Cardiac fibroblast (primary cell): ENCODE measurements at regions not wholly inside any gene's neighbourhood (a gene's known extent, or its start where the extent isn't known, plus 50 kb on each side); places are given as distances from the start of the nearest gene placed in this dataset.
A peak's percentile ranks its signal among the peaks of the same experiment; 100 is the strongest.

Experiments
- DNase-seq, 2 donors: peaks; one replicate each; pipeline versions ENCODE4 v3.0.0 to v3.0.0-alpha.2; 2010; ENCODE audit warnings: low read depth in 2 of 2
- H3K4me3 ChIP-seq, 2 donors: replicated peaks in 1 of 2; 1 replicate in 1 of 2; 2 replicates in 1 of 2; pipeline ENCODE4 v1.5.1; 2011; ENCODE audit warnings: low read depth in 2 of 2, low read length in 2 of 2, mild to moderate bottlenecking in 2 of 2, moderate library complexity in 1 of 2
- CTCF ChIP-seq: IDR thresholded peaks from one replicate; pipeline ENCODE4 v1.5.1; 2011; ENCODE audit warnings: low read depth, mild to moderate bottlenecking, low read length, inconsistent platforms

- H3K4me3 ChIP-seq: no peak overlapping the region
- TF ChIP-seq CTCF: no peak
- DNase-seq: peak in 1 of 2 donors; percentile 3
These were observed 250.8 kb downstream of the SLC6A15 start for GRCh38 chr12:84661786-84662185.

- TF ChIP-seq CTCF: no peak
- DNase-seq: no peak
- H3K4me3 ChIP-seq: no peak overlapping the region
These were observed 252.5 kb downstream of the SLC6A15 start for GRCh38 chr12:84660139-84660538.

- no peak for TF ChIP-seq CTCF
- no peak overlapping the region for H3K4me3 ChIP-seq
These were observed 253.7 kb downstream of the SLC6A15 start for GRCh38 chr12:84658877-84659276.

GRCh38 chr12:84656705-84657104, 255.9 kb downstream of the SLC6A15 start:
- no peak for DNase-seq
- H3K4me3 ChIP-seq: no peak overlapping the region
- TF ChIP-seq CTCF: no peak

More at GRCh38 chr12:84658877-84659276, 253.7 kb downstream of the SLC6A15 start:
- no peak for DNase-seq

- no peak for TF ChIP-seq CTCF
- DNase-seq: no peak
- H3K4me3 ChIP-seq: no peak overlapping the region
These were observed 259.1 kb downstream of the SLC6A15 start for GRCh38 chr12:84653482-84653881.

GRCh38 chr12:84648425-84648824, 264.2 kb downstream of the SLC6A15 start:
- no peak for TF ChIP-seq CTCF
- H3K4me3 ChIP-seq: no peak overlapping the region
- no peak for DNase-seq

- DNase-seq: no peak
- no peak for TF ChIP-seq CTCF
- no peak overlapping the region for H3K4me3 ChIP-seq
These were observed 267.7 kb downstream of the SLC6A15 start for GRCh38 chr12:84644908-84645307.
